ENCODE measurements at regions not wholly inside any gene's neighbourhood (a gene's known extent, or its start where the extent isn't known, plus 50 kb on each side); places are given as distances from the start of the nearest gene placed in this dataset.

DNA sequence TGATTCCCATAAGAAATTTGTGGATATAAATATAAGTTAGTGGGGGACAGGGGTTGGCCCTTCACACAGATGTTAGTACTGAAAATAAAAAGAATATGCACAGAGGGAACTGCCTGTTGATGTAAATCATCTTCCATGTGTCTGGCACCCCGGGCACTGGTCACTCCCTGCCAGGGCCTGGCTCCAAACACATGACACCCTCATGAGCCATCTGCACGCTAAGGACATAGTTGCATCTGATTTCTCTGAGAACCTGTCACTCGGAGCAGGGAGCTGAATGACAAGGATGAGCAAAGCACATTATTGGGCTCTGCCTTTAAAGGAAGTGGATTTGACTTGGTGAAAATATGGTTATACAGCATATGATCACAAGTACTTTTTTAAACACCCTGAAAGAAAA lies 66.2 kb upstream of the TSC22D2 start:
- Histone ChIP-seq H3K36me3 (ENCODE audit: control insufficient read depth, insufficient read depth, low read length) (no peaks in the 10 kb centered on the region), H4K20me1 (replicated peaks; ENCODE audit: control insufficient read depth, insufficient read depth, low read length) (no peaks in the 10 kb centered on the region), H3K79me2 (ENCODE audit: control insufficient read depth, insufficient read depth, low read length) (no peaks in the 10 kb centered on the region), H3K27me3 (ENCODE audit: control insufficient read depth in 2 of 2, insufficient read depth in 2 of 2, low read length in 2 of 2) (peaks cover 7 to 13% of the 10 kb centered on the region in 2 experiments; a peak in 3 of 5 replicates), H2AFZ (ENCODE audit: low read depth, low read length) (no peak overlapping the region), H3K4me3 (no peak overlapping the region), H3K4me1 (replicated peaks in 1 of 2; ENCODE audit: control insufficient read depth in 2 of 2, insufficient read depth in 2 of 2, low read length in 2 of 2) (no peaks in the 10 kb centered on the region), H3K9me1 (ENCODE audit: control insufficient read depth, insufficient read depth, low read length) (no peaks in the 10 kb centered on the region), H3K27ac (ENCODE audit: extremely low read depth, low read depth, low read length) (no peak overlapping the region), H3K9me3 (replicated peaks; ENCODE audit: control insufficient read depth, insufficient read depth, low read depth, low read length) (no peaks in the 10 kb centered on the region), H3K4me2 (ENCODE audit: insufficient read depth, low read length) (no peak overlapping the region), H3K9ac (ENCODE audit: insufficient read depth in 1 of 2, low read depth in 2 of 2, low read length in 2 of 2) (no peak overlapping the region)
- FAIRE-seq, result no peak
- ChIA-PET CTCF (ENCODE audit: low intra/inter-chr PET ratio) (no interaction called here), POLR2A (no interaction called here)
- BruUV-seq (replicated peaks), result no TSS peak
- intact Hi-C loops (cut with micrococcal nuclease), result no loop called here
- WGBS (ENCODE audit: insufficient coverage, low coverage, missing lambda C conversion rate), result 11% methylated on average over 3 of the region's 3 CpGs
- TF ChIP-seq ZNF717 (CRISPR knock-in tag; IDR thresholded peaks at IDR 0.05), result no peak
- TF ChIP-seq ZNF707 (CRISPR knock-in tag; conservative IDR thresholded peaks at IDR 0.05), result no peak
- no peak for TF ChIP-seq HNRNPL (IDR thresholded peaks at IDR 0.05; ENCODE audit: low read depth, low read length)
- TF ChIP-seq, protein P1, sequence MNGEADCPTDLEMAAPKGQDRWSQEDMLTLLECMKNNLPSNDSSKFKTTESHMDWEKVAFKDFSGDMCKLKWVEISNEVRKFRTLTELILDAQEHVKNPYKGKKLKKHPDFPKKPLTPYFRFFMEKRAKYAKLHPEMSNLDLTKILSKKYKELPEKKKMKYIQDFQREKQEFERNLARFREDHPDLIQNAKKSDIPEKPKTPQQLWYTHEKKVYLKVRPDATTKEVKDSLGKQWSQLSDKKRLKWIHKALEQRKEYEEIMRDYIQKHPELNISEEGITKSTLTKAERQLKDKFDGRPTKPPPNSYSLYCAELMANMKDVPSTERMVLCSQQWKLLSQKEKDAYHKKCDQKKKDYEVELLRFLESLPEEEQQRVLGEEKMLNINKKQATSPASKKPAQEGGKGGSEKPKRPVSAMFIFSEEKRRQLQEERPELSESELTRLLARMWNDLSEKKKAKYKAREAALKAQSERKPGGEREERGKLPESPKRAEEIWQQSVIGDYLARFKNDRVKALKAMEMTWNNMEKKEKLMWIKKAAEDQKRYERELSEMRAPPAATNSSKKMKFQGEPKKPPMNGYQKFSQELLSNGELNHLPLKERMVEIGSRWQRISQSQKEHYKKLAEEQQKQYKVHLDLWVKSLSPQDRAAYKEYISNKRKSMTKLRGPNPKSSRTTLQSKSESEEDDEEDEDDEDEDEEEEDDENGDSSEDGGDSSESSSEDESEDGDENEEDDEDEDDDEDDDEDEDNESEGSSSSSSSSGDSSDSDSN (IDR thresholded peaks at IDR 0.05; ENCODE audit: borderline replicate concordance in 1 of 2, low read depth in 2 of 2, low read length in 2 of 2), result no peak
- TF ChIP-seq SRSF9 (IDR thresholded peaks at IDR 0.05; ENCODE audit: borderline replicate concordance, low read depth, low read length), result no peak
- no peak for TF ChIP-seq TCF7L2 (IDR thresholded peaks at IDR 0.05; ENCODE audit: low read depth, low read length)
- TF ChIP-seq, protein P2, sequence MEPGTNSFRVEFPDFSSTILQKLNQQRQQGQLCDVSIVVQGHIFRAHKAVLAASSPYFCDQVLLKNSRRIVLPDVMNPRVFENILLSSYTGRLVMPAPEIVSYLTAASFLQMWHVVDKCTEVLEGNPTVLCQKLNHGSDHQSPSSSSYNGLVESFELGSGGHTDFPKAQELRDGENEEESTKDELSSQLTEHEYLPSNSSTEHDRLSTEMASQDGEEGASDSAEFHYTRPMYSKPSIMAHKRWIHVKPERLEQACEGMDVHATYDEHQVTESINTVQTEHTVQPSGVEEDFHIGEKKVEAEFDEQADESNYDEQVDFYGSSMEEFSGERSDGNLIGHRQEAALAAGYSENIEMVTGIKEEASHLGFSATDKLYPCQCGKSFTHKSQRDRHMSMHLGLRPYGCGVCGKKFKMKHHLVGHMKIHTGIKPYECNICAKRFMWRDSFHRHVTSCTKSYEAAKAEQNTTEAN (CRISPR knock-in tag; IDR thresholded peaks at IDR 0.05), result no peak
- TF ChIP-seq, protein P3, sequence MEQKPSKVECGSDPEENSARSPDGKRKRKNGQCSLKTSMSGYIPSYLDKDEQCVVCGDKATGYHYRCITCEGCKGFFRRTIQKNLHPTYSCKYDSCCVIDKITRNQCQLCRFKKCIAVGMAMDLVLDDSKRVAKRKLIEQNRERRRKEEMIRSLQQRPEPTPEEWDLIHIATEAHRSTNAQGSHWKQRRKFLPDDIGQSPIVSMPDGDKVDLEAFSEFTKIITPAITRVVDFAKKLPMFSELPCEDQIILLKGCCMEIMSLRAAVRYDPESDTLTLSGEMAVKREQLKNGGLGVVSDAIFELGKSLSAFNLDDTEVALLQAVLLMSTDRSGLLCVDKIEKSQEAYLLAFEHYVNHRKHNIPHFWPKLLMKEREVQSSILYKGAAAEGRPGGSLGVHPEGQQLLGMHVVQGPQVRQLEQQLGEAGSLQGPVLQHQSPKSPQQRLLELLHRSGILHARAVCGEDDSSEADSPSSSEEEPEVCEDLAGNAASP (IDR thresholded peaks at IDR 0.05), result no peak
- TF ChIP-seq, protein P4, sequence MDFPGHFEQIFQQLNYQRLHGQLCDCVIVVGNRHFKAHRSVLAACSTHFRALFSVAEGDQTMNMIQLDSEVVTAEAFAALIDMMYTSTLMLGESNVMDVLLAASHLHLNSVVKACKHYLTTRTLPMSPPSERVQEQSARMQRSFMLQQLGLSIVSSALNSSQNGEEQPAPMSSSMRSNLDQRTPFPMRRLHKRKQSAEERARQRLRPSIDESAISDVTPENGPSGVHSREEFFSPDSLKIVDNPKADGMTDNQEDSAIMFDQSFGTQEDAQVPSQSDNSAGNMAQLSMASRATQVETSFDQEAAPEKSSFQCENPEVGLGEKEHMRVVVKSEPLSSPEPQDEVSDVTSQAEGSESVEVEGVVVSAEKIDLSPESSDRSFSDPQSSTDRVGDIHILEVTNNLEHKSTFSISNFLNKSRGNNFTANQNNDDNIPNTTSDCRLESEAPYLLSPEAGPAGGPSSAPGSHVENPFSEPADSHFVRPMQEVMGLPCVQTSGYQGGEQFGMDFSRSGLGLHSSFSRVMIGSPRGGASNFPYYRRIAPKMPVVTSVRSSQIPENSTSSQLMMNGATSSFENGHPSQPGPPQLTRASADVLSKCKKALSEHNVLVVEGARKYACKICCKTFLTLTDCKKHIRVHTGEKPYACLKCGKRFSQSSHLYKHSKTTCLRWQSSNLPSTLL (IDR thresholded peaks at IDR 0.05), result no peak
- TF ChIP-seq, protein P5, sequence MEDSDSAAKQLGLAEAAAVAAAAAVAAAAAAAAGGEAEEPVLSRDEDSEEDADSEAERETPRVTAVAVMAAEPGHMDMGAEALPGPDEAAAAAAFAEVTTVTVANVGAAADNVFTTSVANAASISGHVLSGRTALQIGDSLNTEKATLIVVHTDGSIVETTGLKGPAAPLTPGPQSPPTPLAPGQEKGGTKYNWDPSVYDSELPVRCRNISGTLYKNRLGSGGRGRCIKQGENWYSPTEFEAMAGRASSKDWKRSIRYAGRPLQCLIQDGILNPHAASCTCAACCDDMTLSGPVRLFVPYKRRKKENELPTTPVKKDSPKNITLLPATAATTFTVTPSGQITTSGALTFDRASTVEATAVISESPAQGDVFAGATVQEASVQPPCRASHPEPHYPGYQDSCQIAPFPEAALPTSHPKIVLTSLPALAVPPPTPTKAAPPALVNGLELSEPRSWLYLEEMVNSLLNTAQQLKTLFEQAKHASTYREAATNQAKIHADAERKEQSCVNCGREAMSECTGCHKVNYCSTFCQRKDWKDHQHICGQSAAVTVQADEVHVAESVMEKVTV (CRISPR knock-in tag; IDR thresholded peaks at IDR 0.05), result no peak
- in situ Hi-C loops (cut with MboI), result no loop called here
- no peak for DNase-seq (ENCODE audit: extremely low read depth in 1 of 4, low spot score in 3 of 4)
- no peak for ATAC-seq
